ENCODE measurements at regions not wholly inside any gene's neighbourhood (a gene's known extent, or its start where the extent isn't known, plus 50 kb on each side); places are given as distances from the start of the nearest gene placed in this dataset.

DNA sequence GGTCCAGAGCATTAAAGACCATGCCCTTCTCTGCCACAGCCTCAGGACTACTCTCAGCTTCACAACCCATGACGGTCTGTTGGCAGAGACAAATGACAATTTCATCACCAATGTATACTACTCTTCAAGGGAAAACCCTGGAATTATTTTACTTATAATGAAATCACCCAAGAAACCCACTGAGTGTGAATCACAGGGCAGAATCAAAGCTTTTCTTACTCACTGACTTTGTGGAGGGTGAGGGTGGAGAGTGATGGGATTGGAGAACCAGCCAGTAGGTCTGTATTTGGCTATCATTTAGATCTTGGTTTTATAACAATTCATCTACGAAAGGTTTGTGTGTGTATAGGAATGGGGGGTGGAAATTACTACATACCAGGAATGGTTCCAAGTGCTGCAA, 442.6 kb downstream of the SHISA9 start:
- no peak for TF ChIP-seq EZH2 (IDR thresholded peaks at IDR 0.05; ENCODE audit: borderline replicate concordance, low read depth, low read length, severe bottlenecking)
- no peak for TF ChIP-seq POLR2AphosphoS5 (IDR thresholded peaks at IDR 0.05; ENCODE audit: insufficient read depth, low read depth, low read length)
- TF ChIP-seq, protein P1, sequence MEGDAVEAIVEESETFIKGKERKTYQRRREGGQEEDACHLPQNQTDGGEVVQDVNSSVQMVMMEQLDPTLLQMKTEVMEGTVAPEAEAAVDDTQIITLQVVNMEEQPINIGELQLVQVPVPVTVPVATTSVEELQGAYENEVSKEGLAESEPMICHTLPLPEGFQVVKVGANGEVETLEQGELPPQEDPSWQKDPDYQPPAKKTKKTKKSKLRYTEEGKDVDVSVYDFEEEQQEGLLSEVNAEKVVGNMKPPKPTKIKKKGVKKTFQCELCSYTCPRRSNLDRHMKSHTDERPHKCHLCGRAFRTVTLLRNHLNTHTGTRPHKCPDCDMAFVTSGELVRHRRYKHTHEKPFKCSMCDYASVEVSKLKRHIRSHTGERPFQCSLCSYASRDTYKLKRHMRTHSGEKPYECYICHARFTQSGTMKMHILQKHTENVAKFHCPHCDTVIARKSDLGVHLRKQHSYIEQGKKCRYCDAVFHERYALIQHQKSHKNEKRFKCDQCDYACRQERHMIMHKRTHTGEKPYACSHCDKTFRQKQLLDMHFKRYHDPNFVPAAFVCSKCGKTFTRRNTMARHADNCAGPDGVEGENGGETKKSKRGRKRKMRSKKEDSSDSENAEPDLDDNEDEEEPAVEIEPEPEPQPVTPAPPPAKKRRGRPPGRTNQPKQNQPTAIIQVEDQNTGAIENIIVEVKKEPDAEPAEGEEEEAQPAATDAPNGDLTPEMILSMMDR (IDR thresholded peaks at IDR 0.05; ENCODE audit: extremely low read depth in 1 of 2, insufficient read depth in 1 of 2, low read depth in 1 of 2, low read length in 2 of 2), result no peak
- no peak for TF ChIP-seq POLR2A (IDR thresholded peaks at IDR 0.05; ENCODE audit: low read depth, low read length)

Measured in endothelial cell of umbilical vein (primary cell).